ENCODE measurements at regions not wholly inside any gene's neighbourhood (a gene's known extent, or its start where the extent isn't known, plus 50 kb on each side); places are given as distances from the start of the nearest gene placed in this dataset.
"Not testable (repeated sequence)": the region's sequence is repeated elsewhere in the genome, so short reads cannot be mapped to it uniquely, and the experiment has no call there.

DNA sequence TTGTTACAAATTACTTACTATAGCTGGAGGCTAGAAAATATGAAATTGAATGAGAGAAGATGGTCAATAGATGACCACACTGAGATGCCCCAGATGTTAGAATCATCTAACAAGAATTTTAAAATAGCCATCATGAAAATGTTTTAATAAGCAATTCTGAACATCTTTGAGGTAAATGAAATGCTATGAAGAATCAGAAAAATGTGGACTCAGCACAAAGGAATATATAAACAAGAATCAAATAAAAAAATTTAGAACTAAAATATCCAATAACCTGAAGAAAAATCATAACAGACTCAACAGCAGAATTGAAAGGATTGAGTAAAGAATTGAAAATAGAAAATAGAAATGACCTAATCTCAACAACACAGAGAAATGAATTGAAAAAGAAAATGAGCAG, 248.5 kb downstream of the PRDM9 start:
- no peak overlapping the region for H3K4me3 ChIP-seq (ENCODE audit: low read depth, low read length)
- DNase-seq (ENCODE audit: low read depth): no peak
- no peak for TF ChIP-seq CTCF (conservative IDR thresholded peaks at IDR 0.05; ENCODE audit: low read depth, low read length)

- TF ChIP-seq CTCF (conservative IDR thresholded peaks at IDR 0.05; ENCODE audit: low read depth, low read length): no peak
- no peak overlapping the region for H3K4me3 ChIP-seq (ENCODE audit: low read depth, low read length)
- no peak for DNase-seq (ENCODE audit: low read depth)
Observed at GRCh38 chr5:23756779-23757178, 249.4 kb downstream of the PRDM9 start.

GRCh38 chr5:23763170-23763569, 255.8 kb downstream of the PRDM9 start:
- DNase-seq (ENCODE audit: low read depth): no peak
- no peak overlapping the region for H3K4me3 ChIP-seq (ENCODE audit: low read depth, low read length)
- no peak for TF ChIP-seq CTCF (conservative IDR thresholded peaks at IDR 0.05; ENCODE audit: low read depth, low read length)

- no peak for TF ChIP-seq CTCF (conservative IDR thresholded peaks at IDR 0.05; ENCODE audit: low read depth, low read length)
- DNase-seq (ENCODE audit: low read depth): no peak
- no peak overlapping the region for H3K4me3 ChIP-seq (ENCODE audit: low read depth, low read length)
Observed at GRCh38 chr5:23776684-23777083, 269.3 kb downstream of the PRDM9 start.

DNA sequence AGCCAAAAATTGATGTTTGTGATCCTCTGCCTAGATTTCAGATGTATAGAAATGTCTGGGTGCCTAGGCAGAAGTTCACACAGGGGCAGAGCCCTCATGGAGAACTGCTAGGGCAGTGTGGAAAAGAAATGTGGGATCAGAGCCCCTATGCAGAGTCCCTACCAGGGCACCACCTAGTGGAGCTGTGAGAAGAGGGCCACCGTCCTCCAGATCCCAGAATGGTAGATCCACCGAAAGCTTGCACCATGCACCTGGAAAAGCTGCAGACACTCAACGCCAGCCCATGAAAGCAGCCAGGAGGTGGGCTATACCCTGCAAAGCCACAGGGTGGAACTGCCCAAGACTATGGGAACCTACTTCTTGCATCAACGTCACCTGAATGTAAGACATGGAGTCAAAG, 292.9 kb downstream of the PRDM9 start:
- not testable (repeated sequence) for DNase-seq (ENCODE audit: low read depth); H3K4me3 ChIP-seq (ENCODE audit: low read depth, low read length)

GRCh38 chr5:23820765-23821471, 313.5 kb downstream of the PRDM9 start:
- peak; percentile 35 for DNase-seq (ENCODE audit: low read depth)
- no peak overlapping the region for H3K4me3 ChIP-seq (ENCODE audit: low read depth, low read length)
- TF ChIP-seq CTCF (conservative IDR thresholded peaks at IDR 0.05; ENCODE audit: low read depth, low read length): peak; percentile 33

DNA sequence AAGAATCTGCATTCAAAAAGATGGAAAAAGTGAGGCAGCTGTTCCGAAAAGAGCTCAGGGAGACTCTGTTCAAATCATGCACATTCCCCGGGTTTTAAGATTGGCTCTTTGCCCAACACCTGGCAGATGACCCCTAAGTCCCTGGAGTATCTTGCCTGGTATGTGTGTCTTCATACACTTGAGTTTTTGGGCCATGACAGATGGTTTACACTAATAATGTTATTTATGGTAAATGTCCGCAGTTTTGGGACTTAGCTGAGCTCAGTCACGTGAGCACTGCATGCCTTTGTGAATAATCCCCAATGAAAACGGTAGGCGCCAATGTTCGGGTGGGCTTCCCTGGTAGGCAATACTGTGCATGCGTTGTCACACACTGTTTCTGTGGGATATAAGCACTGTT, 316.1 kb downstream of the PRDM9 start:
- TF ChIP-seq CTCF (conservative IDR thresholded peaks at IDR 0.05; ENCODE audit: low read depth, low read length): no peak
- no peak for DNase-seq (ENCODE audit: low read depth)
- no peak overlapping the region for H3K4me3 ChIP-seq (ENCODE audit: low read depth, low read length)

Measured in choroid plexus epithelial cell (primary cell).